ENCODE measurements at regions not wholly inside any gene's neighbourhood (a gene's known extent, or its start where the extent isn't known, plus 50 kb on each side); places are given as distances from the start of the nearest gene placed in this dataset.

DNA sequence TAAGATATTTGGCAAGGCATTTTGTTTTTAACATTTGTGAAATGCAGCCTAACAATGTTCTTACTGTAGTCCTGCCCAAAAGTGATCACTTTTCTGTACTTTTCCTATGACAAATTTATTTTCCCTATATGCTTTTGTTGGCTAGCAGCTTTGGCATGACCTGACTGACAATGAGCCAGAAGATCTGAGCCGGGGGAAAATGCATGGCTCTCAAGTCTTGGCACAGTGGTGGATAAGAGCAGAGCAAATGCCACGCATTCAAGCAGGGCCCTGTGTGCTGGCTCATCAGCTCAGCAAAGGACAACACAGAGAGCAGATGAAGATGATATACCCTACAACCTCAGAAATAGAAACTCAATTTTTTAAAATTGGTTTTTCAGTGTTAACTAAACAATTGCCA is 187.3 kb downstream of the ANAPC10 start:
- Mint-ChIP-seq H3K36me3 (ENCODE audit: insufficient read depth) (no peaks in the 10 kb centered on the region), H3K27ac (no peak overlapping the region), H3K4me3 (ENCODE audit: low read depth) (no peak overlapping the region), H3K4me1 (ENCODE audit: low read depth) (no peaks in the 10 kb centered on the region), H3K27me3 (no peaks in the 10 kb centered on the region), H3K9me3 (ENCODE audit: low read depth) (no peaks in the 10 kb centered on the region)
- TF ChIP-seq, protein P1, sequence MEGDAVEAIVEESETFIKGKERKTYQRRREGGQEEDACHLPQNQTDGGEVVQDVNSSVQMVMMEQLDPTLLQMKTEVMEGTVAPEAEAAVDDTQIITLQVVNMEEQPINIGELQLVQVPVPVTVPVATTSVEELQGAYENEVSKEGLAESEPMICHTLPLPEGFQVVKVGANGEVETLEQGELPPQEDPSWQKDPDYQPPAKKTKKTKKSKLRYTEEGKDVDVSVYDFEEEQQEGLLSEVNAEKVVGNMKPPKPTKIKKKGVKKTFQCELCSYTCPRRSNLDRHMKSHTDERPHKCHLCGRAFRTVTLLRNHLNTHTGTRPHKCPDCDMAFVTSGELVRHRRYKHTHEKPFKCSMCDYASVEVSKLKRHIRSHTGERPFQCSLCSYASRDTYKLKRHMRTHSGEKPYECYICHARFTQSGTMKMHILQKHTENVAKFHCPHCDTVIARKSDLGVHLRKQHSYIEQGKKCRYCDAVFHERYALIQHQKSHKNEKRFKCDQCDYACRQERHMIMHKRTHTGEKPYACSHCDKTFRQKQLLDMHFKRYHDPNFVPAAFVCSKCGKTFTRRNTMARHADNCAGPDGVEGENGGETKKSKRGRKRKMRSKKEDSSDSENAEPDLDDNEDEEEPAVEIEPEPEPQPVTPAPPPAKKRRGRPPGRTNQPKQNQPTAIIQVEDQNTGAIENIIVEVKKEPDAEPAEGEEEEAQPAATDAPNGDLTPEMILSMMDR (IDR thresholded peaks at IDR 0.05; ENCODE audit: unreplicated experiment): no peak
- DNase-seq (ENCODE audit: low spot score, unreplicated experiment): no peak

All from progenitor cell of endocrine pancreas (in vitro differentiated cells).